ENCODE measurements at regions not wholly inside any gene's neighbourhood (a gene's known extent, or its start where the extent isn't known, plus 50 kb on each side); places are given as distances from the start of the nearest gene placed in this dataset.

DNA sequence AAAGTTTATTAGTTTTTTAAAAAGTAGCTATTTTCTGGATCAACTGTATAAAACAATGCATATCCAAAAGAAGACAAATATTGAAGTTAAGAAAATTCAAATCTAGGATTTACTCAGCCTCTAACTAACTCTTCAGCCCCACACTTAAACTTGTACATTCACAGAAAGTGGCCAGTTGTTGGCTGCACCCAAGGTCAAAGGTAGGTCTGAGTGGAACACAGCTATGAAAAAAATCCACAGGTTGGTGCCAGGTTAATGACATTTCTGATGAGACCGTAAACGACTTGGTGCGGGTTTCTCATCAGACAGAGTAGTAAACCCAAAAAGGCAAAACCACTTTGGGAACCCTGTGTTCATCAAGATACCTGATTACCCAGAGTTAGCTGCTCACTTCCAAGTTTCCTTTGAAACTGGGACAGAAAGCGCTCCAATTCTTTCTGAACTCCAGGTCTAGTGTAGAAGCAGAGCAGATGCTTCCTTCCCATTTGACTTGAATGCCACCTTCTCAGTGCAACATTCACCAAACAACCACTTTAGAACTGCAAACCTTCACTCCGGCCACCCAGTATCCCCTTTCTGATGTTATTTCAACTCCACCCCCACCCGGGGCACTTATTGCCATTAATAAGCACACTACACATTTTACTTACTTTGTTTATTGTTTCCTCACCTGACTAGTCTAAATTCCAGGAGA is 208.3 kb upstream of the STARD13 start (continued):
- TF ChIP-seq ZNF687 (IDR thresholded peaks at IDR 0.05): no peak

GRCh38 chr13:33494596-33495204 is 209.1 kb upstream of the STARD13 start:
- Histone ChIP-seq H3K36me3 (ENCODE audit: control insufficient read depth in 2 of 2, insufficient read depth in 2 of 2, low read length in 1 of 2) (no peaks in the 10 kb centered on the region), H3K79me2 (ENCODE audit: control insufficient read depth, insufficient read depth, low read length) (no peaks in the 10 kb centered on the region), H3K4me3 (no peak overlapping the region), H3K9me3 (replicated peaks; ENCODE audit: control insufficient read depth, insufficient read depth, low read length) (no peaks in the 10 kb centered on the region), H3K4me2 (ENCODE audit: control insufficient read depth, insufficient read depth) (no peak overlapping the region), H3K4me1 (ENCODE audit: control insufficient read depth, insufficient read depth, low read length) (no peaks in the 10 kb centered on the region), H3K27me3 (replicated peaks in 1 of 2; ENCODE audit: control insufficient read depth in 2 of 2, insufficient read depth in 2 of 2, low read length in 1 of 2) (no peaks in the 10 kb centered on the region), H3K27ac (ENCODE audit: control insufficient read depth, insufficient read depth) (no peak overlapping the region), H2AFZ (ENCODE audit: control insufficient read depth, low read depth, low read length) (no peak overlapping the region), H4K20me1 (ENCODE audit: control insufficient read depth, insufficient read depth) (no peaks in the 10 kb centered on the region), H3K9ac (ENCODE audit: control insufficient read depth, insufficient read depth, low read length) (no peak overlapping the region)
- ATAC-seq (no peak), DNase-seq (ENCODE audit: low read depth, low spot score) (no peak), FAIRE-seq (no peak)
- in situ Hi-C loops (cut with MboI): no loop called here
- intact Hi-C loops (cut with micrococcal nuclease; ENCODE audit: unreplicated experiment): no loop called here
- no TSS peak for BruUV-seq (replicated peaks)
- ChIA-PET CTCF (interaction anchor here (1.0 to 1.2 kb wide), 2 partner anchors 16 to 269 kb away, joined by 3 read pairs; no protein-coding TSS in a partner anchor), RAD21 (ENCODE audit: unreplicated experiment) (no interaction called here), POLR2A (no interaction called here), SMC1A (ENCODE audit: uncharacterized antibody, unreplicated experiment) (interaction anchor here (0.6 to 1.2 kb wide), 2 partner anchors 132 to 534 kb away, joined by 3 read pairs; no protein-coding TSS in a partner anchor)
- no peak for TF ChIP-seq CBX3 (IDR thresholded peaks at IDR 0.05; ENCODE audit: borderline replicate concordance, low read depth)
- 40% methylated on average over 4 of the region's 4 CpGs for WGBS (ENCODE audit: insufficient coverage, insufficient replicate concordance, low lambda C conversion rate, missing lambda C conversion rate)

Data from GM12878 (cell line).